Ovary (tissue), 7 donors: ENCODE measurements at regions not wholly inside any gene's neighbourhood (a gene's known extent, or its start where the extent isn't known, plus 50 kb on each side); places are given as distances from the start of the nearest gene placed in this dataset.
A peak's percentile ranks its signal among the peaks of the same experiment; 100 is the strongest.

ENCODE experiments used
- DNase-seq, 5 donors: peaks; one replicate each; pipeline ENCODE4 v3.0.0-alpha.2; 2019 to 2020
- H3K27ac ChIP-seq, 2 donors: fragments of 200-600 bp; one replicate each; pipeline versions ENCODE4 v1.5.1 to v1.8.0; 2019 to 2022
- H3K27me3 ChIP-seq: fragments of 200-600 bp; one replicate; pipeline ENCODE4 v1.8.0; 2022
- H3K36me3 ChIP-seq: fragments of 200-600 bp; sonication (generic); one replicate; pipeline ENCODE4 v1.5.1; 2019
- H3K4me1 ChIP-seq: one replicate; pipeline ENCODE4 v1.8.1; 2013; ENCODE audit warnings: mild to moderate bottlenecking, moderate library complexity; ENCODE audit not compliant: insufficient read depth
- H3K4me3 ChIP-seq: fragments of 200-600 bp; sonication (generic); one replicate; pipeline ENCODE4 v1.5.1; 2017
- H3K9me3 ChIP-seq, 2 donors: fragments of 200-600 bp in 1 of 2; sonication (generic) in 1 of 2; one replicate each; pipeline versions ENCODE4 v1.5.1 to v1.8.1; 2013 to 2019; ENCODE audit warnings: mild to moderate bottlenecking in 1 of 2, moderate library complexity in 1 of 2
- EP300 ChIP-seq: sonication (generic); formaldehyde crosslinking; IDR thresholded peaks from one replicate; pipeline ENCODE4 v1.6.1; 2017; ENCODE audit warnings: antibody characterized with exemption
- POLR2A ChIP-seq: fragments of 450-650 bp; IDR thresholded peaks from one replicate; pipeline ENCODE4 v1.6.1; 2017; ENCODE audit warnings: antibody characterized with exemption, mild to moderate bottlenecking, moderate library complexity
- WGBS, 3 donors: extraction: QIAGEN DNeasy Blood & Tissue Kit in 1 of 3; methylation state at CpG; one replicate each; pipeline versions ENCODE4 v1.1.5 to v1.1.7; 2013 to 2017; 5-methylcytosine and 5-hydroxymethylcytosine counted together
- intact Hi-C, 4 donors: fragments of 100-400 bp; cut with DNase I; formaldehyde crosslinking; loops; one replicate each; pipeline versions ENCODE4 v1.11.0 to v1.15.1; 2022 to 2023
- TF ChIP-seq, protein P1 (sequence below), 3 donors: fragments of 450-650 bp in 2 of 3; fragments of 200-600 bp in 1 of 3; IDR thresholded peaks; one replicate each; pipeline versions ENCODE4 v1.5.1 to v1.8.0; 2016 to 2022; ENCODE audit warnings: antibody characterized with exemption in 3 of 3, mild to moderate bottlenecking in 1 of 3
- donor health status: DM: no; HTN: no; CAD: no; lungs with moderate emphysema.
- donor health status: DM: no; HTN: no; CAD: no.
- donor health status: Bipolar disorder and iron deficiency.
- donor health status: DM: no; HTN: no; CAD: no.
- donor health status: DM: yes; HTN: yes; CAD: no.

DNA sequence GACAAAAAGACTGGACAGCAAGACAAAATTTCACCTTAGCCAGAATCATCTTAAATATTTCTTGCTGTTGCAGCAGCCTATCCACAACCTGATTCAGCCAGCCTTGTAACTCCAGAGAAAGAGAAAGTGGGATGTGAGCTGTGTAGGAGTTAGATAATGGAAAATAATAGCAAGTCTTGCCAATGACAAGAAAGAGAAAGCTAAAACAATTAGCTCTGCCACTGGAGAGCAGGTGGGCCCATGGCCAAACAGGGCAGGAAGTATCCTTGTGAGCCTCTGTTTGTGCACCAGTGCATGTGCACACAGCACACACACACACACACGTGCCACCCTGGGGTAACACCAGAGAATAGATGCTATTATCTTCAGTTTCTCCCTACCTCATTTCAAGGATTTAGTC is 106.0 kb upstream of the CCDC196 start:
- 0 to 7% (median 3%) methylated on average over 1 of the region's 1 CpG for WGBS, 3 donors
- Histone ChIP-seq H3K9me3 (no peaks in the 10 kb centered on the region), H3K27me3 (no peaks in the 10 kb centered on the region), H3K4me3 (no peak overlapping the region), H3K4me1 (peaks cover 4% of the 10 kb centered on the region), H3K36me3 (no peaks in the 10 kb centered on the region), H3K27ac (no peak overlapping the region)
- no peak for TF ChIP-seq POLR2A
- intact Hi-C loops = no loop called here
- peak; percentile 19 to 74 (median 50) for DNase-seq

- H3K4me1 ChIP-seq = peaks cover 4% of the 10 kb centered on the region
- TF ChIP-seq EP300 = no peak
- no peak for TF ChIP-seq POLR2A
- TF ChIP-seq, protein P1, sequence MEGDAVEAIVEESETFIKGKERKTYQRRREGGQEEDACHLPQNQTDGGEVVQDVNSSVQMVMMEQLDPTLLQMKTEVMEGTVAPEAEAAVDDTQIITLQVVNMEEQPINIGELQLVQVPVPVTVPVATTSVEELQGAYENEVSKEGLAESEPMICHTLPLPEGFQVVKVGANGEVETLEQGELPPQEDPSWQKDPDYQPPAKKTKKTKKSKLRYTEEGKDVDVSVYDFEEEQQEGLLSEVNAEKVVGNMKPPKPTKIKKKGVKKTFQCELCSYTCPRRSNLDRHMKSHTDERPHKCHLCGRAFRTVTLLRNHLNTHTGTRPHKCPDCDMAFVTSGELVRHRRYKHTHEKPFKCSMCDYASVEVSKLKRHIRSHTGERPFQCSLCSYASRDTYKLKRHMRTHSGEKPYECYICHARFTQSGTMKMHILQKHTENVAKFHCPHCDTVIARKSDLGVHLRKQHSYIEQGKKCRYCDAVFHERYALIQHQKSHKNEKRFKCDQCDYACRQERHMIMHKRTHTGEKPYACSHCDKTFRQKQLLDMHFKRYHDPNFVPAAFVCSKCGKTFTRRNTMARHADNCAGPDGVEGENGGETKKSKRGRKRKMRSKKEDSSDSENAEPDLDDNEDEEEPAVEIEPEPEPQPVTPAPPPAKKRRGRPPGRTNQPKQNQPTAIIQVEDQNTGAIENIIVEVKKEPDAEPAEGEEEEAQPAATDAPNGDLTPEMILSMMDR (IDR thresholded peaks at IDR 0.05) = no peak
- H3K9me3 ChIP-seq = no peaks in the 10 kb centered on the region
- H3K36me3 ChIP-seq = no peaks in the 10 kb centered on the region
- no peak overlapping the region for H3K27ac ChIP-seq
- H3K27me3 ChIP-seq = no peaks in the 10 kb centered on the region
- WGBS, 3 donors = 63 to 81% (median 74%) methylated on average over 1 of the region's 1 CpG
- intact Hi-C loops = loop anchor here in 1 of 4 donors (1.0 kb wide), 1 partner anchor 25 kb away; no protein-coding TSS in a partner anchor
- H3K4me3 ChIP-seq = no peak overlapping the region
- no peak for DNase-seq
Measured at GRCh38 chr14:66381755-66382154, 104.4 kb upstream of the CCDC196 start.

DNA sequence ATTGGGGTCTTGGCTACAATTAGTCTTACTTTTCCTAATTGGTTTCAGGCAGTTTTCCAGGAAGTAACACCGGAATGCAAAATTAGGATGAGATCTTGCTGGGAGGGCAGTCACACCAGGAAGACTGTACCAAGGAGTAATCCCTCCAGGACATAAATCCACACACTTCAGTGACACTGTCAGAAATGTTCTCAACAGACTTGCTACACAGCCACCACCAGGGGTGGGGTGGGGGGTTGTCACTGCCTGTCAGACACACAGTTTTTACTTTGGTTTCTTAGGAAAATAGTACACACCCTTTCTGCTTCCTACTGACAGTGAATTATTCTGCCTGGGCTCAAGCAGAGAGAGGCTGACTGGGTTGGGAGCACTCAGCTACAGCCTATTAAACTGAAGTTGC is 102.9 kb upstream of the CCDC196 start:
- 12 to 32% (median 28%) methylated on average over 1 of the region's 1 CpG for WGBS, 3 donors
- no peak overlapping the region for H3K27ac ChIP-seq

GRCh38 chr14:66383771-66384170 is 102.4 kb upstream of the CCDC196 start:
- no peak overlapping the region for H3K27ac ChIP-seq
- no peak for DNase-seq
- peaks cover 4% of the 10 kb centered on the region for H3K4me1 ChIP-seq
- TF ChIP-seq, protein P1 (IDR thresholded peaks at IDR 0.05) = no peak
- no peak for TF ChIP-seq POLR2A
- no peaks in the 10 kb centered on the region for H3K36me3 ChIP-seq
- H3K9me3 ChIP-seq = no peaks in the 10 kb centered on the region
- H3K27me3 ChIP-seq = no peaks in the 10 kb centered on the region
- no peak overlapping the region for H3K4me3 ChIP-seq
- intact Hi-C loops = no loop called here

More for the DNA sequence above, 102.9 kb upstream of the CCDC196 start:
- no peaks in the 10 kb centered on the region for H3K27me3 ChIP-seq
- no peaks in the 10 kb centered on the region for H3K9me3 ChIP-seq
- no peaks in the 10 kb centered on the region for H3K36me3 ChIP-seq
- H3K4me1 ChIP-seq = peaks cover 4% of the 10 kb centered on the region
- intact Hi-C loops = no loop called here
- no peak overlapping the region for H3K4me3 ChIP-seq
- DNase-seq = no peak
- TF ChIP-seq, protein P1 (IDR thresholded peaks at IDR 0.05) = no peak
- TF ChIP-seq EP300 = no peak
- no peak for TF ChIP-seq POLR2A

DNA sequence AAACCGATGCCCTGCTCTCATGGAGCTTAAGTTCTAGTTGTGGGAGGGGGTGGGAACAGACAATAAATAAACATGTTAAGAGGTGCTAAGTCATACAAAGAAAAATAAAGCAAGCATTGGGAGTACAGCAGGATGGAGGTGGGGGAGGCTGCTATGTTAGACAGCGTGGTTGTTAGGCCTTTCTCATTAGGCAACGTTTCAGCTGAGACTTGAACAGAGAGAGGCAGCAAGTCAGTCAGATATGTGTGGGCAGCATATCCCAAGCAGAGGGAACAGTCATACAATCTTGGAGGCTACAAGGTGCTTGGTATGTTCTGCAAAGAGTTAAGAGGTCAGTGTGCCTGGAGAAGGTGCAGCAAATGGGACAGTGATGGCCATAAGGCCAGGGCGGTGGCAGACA is 97.7 kb upstream of the CCDC196 start:
- Histone ChIP-seq H3K27me3 (no peaks in the 10 kb centered on the region), H3K36me3 (no peaks in the 10 kb centered on the region), H3K27ac (no peak overlapping the region), H3K9me3 (no peaks in the 10 kb centered on the region), H3K4me1 (no peaks in the 10 kb centered on the region), H3K4me3 (no peak overlapping the region)
- intact Hi-C loops = no loop called here
- no peak for TF ChIP-seq POLR2A
- no peak for TF ChIP-seq EP300
- TF ChIP-seq, protein P1 (IDR thresholded peaks at IDR 0.05) = no peak
- 66 to 72% (median 70%) methylated on average over 4 of the region's 4 CpGs for WGBS, 3 donors
- no peak for DNase-seq
